ENCODE measurements at regions not wholly inside any gene's neighbourhood (a gene's known extent, or its start where the extent isn't known, plus 50 kb on each side); places are given as distances from the start of the nearest gene placed in this dataset.
"Not testable (repeated sequence)": the region's sequence is repeated elsewhere in the genome, so short reads cannot be mapped to it uniquely, and the experiment has no call there.

DNA sequence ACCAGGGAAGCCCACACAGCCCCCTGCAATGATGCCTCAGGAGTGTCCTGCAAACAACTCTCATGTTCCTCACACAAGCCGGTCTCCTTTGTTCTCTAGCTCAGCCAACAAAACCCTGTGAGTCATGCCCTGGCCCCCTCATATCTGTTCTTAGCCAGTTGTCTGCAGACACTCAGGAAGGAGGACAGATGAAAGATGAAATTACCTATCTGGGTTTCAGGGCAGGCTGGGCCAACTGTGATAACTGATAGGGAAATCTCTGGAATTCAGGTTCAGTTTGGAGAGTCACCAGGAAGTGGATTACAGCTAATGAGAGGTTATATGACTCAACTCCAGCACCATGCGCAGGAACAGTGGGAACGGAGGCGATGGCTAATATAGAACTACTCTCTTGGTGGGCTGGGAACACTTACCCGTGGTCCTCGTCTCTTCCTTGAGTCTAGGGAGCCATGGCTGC is 352.0 kb upstream of the ADAMTS9 start:
- DNase-seq (ENCODE audit: low spot score), result no peak

DNA sequence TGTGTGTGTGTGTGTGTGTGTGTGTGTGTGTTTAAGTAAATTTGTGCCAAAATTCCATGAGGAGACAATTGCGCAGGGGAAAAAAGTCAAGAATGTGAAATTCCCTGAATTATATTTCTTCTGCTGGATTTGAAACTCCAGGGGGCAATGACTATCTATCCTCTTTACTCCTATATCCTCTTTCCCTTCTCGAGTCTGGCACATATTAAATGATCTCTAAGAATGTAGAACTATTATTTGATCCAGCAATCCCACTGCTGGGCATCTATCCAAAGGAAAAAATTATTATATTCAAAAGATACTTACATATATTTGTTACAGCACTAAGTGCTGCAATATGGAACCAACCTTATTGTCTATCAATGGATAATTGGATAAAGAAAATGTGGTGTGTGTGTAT is 350.1 kb upstream of the ADAMTS9 start:
- no peak for DNase-seq (ENCODE audit: low spot score)

DNA sequence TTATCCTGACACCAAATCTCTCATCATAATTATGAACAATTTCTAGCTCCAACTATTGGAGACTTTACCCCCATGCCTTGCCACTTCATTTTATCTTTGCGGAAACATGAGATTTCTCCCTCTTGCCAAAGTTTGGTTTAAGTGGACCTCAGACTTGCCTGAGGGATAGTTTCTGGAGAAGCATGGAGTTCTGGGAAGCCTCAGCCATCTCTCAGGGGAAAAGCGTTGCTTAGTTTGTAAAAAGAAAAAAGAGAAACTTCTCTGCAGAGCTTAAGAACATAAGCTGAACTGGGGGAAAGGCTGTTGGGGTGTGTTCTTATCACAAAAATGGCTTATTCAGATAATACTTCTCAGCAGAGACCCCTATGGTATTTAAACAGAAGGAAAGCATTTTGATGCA is 347.4 kb upstream of the ADAMTS9 start:
- DNase-seq (ENCODE audit: low spot score), result no peak

DNA sequence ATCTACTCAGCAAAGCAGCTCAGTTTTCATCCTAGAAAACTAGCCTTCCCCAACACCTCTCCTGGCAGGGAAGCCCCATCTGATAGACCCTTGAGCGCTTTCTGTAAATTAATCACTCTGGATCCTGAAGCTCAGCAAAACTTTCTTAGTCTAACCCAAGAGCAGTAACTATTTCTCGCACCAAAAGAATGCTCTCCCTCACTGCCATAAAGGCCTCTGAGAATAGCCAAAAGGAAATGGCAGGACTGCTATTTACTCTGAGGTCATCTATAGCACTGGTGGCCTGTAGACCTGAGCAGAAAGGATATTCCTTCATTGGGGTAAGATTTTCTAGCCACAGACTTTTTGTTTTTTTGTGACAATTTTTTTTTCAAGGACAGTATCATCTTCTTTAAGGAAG is 345.8 kb upstream of the ADAMTS9 start:
- no peak for DNase-seq (ENCODE audit: low spot score)

DNA sequence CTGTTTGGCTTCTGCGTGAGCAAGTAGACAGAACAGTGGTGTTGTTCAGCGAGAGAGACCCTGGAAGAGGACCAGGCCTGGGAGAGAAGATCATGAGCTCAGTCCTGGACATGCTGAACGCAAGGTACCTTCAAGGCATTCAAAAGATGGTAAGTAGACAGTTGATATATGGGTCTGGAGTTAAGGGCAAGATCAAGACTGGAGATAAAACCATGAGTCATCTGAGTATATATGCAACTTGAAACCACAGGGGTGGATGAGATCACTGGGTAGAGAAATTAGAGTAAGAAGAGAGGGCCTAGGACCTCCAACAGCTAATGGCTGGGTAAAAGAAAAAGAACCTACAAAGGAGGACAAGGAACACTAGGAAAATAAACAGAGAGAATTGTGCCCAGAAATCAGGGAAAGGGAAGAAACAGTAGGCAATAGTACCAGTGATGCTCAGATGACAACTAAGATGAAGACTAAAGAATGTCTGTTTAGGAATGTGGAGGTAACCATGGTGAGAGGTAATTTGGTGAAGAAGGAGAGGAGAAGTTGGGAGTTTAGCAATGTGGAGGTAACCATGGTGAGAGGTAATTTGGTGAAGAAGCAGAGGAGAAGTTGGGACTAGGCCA is 343.2 kb upstream of the ADAMTS9 start:
- no peak for DNase-seq (ENCODE audit: low spot score)

DNA sequence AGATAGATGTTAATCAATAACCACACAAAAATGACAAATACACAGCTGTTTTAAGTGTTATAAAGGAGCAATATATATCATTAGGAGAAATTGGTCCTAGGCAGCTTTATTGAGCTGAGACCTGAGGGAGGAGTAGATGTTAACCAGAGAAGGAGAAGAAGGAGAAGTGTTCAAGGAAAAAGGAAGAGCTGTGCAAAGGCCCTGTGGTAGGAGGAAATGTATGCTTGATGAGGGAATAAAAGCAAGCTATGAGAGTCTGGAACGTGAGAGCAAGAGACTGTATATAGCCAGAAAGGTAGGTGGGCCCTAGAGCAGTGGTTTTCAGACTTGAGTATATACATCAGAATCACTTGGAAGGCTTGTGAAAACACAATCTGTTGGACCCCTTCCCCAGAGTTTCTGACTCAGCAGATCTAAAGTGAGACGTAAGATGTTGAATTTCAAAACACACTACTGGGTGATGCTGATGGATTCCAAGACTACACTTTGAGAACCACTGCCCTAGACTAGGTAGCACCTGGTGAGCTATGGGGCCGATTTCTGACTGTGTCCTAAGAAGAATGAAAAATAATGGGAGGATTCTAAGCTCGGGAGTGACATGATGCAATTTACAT is 342.3 kb upstream of the ADAMTS9 start:
- DNase-seq (ENCODE audit: low spot score), result no peak

DNA sequence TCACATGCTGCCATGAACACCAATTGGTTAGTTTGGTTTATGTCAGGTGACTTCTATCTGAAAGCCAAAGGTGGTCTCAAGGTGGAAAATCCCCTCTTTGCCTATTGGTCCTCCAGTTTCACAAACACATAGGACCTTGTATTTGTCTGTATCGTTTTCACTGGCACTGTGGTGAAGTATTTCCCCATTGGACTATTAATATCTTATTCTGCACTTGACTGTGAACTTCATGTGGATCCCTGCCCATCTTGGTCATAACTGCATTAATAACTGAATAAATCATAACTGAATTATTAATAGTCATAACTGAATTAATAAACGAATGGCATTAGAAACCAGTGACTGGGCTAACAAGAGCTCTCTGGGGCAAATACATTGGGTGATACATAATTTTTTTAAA is 341.3 kb upstream of the ADAMTS9 start:
- no peak for DNase-seq (ENCODE audit: low spot score)

DNA sequence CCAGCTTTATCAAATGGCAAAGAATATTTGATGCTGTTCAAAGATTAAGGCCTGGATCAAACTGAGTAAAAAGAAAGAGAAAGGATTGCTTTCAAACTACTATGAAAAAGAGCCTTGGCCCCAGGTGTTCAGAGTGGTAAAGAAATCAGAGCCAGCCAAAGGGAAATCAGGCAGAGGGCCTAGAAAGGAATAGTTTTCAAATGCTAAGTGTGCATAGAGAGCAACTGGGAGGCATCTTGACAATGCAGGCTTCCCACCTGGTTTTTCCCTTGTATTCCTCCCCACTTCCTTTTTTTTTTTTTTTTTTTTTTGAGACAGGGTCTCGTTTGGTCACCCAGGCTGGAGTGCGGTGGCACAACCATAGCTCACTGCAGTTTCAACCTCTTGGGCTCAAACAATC is 340.2 kb upstream of the ADAMTS9 start:
- no peak for DNase-seq (ENCODE audit: low spot score)

DNA sequence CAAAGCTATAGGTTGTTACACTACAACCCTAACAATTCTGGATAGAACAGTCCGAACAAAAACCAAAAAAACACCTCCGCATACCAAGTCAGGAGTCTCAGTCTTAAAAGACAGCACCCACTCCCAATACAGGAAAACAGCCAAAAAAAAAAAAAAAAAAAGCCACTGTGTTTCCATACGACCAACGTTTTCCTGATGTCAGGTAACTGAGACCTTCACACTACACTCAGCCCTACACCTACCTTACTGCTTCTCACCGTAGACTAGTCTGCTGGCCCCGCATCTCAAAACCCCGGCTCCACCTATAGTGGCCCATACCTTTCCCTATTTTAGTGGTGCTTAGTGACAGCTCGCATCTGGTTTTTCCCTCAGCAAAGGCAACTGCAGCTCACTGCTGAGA is 339.5 kb upstream of the ADAMTS9 start:
- no peak for DNase-seq (ENCODE audit: low spot score)

DNA sequence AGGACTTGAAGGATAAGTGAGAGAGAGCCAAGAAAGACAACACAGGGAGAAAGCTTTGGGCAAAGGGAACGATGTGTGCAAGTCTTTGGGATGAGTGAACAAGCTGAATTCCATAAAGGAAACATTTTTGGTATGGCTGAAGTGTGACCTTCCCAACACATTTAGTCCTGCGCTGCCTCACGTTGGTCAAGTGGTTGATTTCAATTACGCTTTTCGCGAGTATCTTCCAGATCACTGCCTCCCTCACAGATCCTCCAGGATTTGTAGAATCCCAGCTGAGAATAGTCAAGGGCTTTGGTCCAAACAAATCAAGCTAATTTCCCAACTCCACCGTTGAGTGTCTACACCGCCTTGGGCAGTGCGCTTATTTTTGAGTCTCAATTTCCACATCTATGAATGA is 338.4 kb upstream of the ADAMTS9 start:
- no peak for DNase-seq (ENCODE audit: low spot score)

DNA sequence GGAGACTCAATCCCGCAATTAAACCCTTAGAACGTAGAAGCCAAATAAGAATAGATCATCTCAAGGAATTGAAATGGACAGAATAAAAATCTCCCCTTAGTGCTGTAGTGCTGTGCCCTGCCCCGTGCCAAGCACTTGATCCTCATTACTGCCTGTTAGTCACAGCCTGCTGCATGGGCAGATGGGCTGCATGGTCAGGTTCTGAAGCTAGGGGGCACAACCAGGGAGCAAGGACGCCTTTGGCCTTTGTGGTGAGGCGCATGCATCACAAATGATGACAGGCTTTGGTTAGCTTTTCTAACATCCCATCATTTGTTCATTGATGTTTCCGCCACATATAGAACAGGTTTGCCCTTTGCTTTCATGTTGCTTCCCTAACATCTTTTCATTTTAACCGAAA is 336.3 kb upstream of the ADAMTS9 start:
- no peak for DNase-seq (ENCODE audit: low spot score)

DNA sequence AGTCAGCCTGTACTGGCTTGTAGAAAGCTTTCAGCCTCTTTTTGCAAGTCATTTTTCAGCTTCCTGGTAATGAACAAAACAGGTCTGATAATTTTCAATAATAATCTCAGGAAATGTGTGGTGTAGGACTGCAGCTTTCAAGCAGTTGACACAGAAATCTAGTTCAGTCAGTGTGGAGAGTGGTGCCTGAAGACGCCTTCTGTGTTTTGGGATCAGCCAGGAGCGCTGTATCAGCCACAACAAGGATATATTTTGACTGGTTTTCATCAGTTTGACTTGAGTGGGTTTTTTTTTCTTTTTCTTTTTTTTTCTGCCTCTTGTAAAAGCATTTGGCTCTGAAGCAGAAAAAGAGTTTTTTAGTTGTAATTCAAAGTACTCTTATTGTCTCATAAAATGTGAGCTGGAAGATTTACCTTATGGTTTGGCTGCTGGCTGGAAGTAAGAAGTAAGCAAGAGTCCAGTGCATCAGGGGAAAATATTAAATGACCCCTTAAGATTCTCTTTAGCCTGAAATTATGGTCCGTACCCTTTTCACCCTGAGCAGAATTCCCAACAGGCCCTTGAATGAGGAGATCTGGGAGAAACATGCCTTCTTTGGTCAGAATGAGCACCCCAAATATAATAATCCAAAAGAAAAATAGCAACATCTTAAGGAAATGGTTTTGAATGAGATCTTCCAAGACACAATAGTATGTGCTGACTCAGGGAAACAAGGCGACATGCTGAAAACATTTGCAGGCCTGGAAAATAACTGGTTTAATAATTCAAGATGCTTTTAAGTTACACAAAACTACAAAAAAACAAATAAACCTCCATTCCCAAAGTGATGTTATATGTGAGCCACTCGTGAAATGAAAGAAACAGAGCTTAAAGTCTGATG is 332.7 kb upstream of the ADAMTS9 start:
- DNase-seq (ENCODE audit: low spot score), result no peak

DNA sequence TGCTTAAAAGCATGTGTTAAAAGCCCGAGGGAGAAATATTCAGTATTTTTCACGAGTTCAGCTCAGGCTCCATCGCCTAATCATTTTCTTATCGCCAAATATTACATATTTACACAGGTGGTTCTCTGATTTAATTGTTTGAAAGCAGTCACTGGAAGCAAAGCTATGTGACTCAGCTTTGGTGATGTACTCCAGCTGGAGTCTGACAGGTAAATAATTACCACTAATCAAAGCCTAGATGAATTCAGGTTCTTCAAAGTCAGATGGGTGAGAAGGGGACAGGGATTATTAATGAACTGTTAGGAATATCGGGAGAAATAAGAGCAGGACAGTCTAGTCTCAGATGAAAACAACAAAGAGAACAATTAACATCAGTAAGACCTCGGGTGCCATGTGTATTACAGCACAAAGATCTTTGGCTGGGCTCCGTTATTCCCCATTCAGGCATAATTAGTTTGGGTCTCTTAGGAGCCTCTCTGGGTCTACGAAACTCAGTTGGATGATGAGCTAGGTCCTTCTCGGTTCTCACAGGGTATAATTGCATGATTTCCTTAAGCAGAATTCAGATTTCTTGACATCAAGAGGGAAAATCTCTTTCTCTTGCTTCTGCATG is 331.7 kb upstream of the ADAMTS9 start:
- DNase-seq (ENCODE audit: low spot score), result no peak

DNA sequence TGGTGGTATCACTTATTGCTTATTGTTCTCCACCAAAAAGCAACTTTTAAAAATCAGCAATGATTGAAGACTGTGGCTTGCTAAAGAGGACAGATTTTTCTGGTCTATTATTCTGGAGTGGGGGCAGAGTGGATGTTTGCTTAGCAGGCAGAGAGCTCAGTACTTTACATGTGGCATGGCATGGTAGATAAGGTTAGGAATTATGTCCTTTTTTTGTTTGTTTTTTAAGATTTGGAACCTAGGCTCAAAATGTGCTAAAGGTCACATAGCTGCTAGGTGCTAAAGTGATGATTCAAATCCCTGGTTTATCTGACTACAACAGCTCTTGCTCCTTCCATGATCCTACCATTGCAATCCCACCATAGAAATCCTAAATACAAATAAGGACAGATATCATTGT is 331.0 kb upstream of the ADAMTS9 start:
- no peak for DNase-seq (ENCODE audit: low spot score)

DNA sequence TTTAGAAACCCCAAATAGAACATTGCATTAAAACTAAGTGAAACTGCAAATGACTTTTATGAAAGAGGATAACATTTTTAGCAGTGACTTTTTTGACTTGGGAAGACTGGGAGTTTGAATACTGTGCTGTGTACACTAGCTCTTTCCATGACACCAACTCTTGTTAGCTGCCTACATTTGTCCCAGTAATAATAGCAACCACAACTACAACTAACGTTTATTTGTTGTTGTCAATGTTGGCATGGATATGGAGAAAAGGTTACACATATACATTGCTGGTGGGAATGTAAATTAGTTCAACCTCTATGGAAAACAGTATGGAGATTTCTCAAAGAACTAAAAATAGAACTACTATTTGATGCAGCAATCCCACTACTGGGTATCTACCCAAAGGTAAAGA is 329.6 kb upstream of the ADAMTS9 start:
- DNase-seq (ENCODE audit: low spot score), result no peak

DNA sequence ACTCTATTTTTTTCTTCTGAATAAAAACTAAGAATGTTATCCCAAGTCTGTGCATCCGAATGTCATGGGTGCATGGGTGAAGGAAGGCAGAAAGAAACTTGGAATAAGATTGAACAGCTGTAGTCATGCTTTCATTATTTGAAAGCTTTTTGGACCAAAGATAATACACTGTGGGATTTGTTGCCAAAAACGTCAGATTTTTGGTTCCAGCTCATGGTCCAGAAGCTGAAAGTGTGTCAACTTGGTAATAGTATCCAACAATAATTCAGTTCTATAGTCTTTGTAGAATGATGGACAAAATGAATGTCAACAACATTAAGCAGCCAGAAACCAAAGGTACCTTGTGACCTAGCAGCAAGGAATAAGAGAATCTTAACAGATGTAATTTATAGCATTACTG is 327.9 kb upstream of the ADAMTS9 start:
- DNase-seq (ENCODE audit: low spot score), result no peak

DNA sequence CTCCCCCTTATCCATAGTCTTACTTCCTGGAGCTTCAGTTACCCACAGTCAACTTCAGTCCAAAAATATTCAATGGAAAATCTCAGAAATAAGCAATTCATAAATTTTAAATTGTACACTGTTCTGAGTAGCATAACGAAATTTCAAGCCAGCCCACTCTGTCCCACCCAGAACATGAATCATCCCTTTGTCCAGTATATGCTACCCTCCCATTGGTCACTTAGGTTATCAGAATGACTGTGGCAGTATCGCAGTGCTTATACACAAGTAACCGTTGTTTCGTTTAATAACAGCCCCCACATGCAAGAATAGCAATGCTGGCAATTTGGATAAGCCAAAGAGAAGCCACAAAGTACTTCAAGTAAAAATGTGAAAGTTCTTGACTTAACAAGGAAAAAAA is 325.3 kb upstream of the ADAMTS9 start:
- no peak for DNase-seq (ENCODE audit: low spot score)

DNA sequence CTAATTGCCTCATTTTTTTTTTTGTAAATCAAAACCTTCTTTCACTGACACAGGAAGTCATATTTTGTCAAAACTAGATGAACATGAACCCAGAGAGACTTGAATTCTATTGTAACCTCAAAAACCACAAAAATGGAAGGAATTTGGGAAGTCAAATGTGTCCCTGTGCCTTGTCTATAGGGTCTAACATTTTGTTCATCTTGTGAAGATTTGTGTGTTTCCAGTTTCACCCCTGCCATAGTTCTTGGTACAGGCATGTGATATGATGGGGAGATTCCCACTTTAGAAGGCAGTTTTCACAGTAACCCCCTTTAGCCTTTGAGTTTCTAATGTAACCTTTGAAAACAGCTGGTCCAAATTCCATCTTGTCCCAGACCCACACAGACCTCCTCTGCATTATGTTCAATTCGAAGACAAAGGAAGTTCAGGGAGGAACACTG is 318.5 kb upstream of the ADAMTS9 start:
- no peak for DNase-seq (ENCODE audit: low spot score)

DNA sequence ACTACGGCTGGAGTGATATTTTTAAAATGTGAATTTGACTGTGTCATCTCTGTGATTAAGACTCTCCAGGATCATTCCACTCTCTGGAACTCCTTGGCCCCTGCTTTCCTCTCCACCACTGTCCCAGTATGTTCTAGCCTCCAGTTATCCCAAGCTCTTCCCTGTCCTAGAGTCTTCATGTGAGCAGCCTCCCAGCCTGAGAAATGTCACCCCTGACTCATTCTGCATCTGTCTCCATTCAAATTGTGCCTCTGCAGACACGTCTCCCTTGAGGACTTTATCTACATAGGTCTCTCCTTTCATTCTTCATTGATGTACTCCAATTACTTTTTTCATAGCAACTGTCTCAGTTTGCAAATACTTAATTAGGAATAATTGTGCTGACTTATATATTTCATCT is 317.7 kb upstream of the ADAMTS9 start:
- no peak for DNase-seq (ENCODE audit: low spot score)

DNA sequence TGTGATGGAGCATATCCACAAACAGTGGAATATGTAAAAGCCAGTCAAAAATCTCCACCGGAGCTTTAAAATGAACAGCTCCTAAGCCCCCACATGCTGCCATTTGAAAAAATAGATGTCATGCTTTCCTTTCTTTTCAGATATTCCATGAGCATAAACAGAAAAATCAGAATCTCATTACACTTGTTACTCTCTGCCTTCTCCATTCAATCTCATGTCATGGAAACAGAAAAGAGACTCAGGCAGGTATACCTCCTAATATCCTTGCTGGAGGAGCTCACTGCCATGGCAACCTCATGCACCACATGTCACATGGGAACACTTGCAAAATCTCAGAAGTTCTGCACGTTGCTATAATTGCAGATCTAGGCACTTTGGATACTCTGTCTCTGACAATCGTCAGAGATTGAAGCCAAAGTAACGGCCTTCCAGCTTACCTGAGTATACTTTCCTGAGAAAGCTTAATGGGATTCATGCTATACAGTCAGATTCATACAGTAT is 317.0 kb upstream of the ADAMTS9 start:
- no peak for DNase-seq (ENCODE audit: low spot score)

DNA sequence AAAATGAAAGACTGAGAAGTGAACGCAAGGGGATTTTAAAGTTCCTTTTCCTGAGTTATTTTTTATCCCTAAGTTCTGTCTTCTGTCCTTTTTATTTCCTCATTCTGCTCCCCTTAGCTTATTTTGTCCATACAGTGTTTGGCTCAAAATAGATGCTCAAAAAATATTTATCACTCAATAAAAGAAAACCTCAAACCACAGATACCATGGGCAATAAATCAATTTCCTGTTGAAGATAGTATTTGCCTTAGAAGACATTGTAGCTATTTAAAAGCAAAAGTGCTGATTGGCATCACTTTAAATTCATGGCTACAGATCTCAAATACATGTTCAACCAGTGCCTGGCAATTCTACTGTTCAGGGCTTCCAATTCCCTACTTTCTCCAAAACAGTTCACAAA is 316.5 kb upstream of the ADAMTS9 start:
- DNase-seq (ENCODE audit: low spot score), result no peak

DNA sequence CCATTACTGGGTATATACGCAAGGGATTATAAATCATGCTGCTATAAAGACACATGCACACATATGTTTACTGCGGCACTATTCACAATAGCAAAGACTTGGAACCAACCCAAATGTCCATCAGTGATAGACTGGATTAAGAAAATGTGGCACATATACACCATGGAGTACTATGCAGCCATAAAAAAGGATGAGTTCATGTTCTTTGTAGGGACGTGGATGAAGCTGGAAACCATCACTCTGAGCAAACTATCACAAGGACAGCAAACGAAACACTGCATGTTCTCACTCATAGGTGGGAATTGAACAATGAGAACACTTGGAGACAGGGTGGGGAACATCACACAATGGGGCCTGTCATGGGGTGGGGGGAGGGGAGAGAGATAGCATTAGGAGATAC is 313.3 kb upstream of the ADAMTS9 start:
- not testable (repeated sequence) for DNase-seq (ENCODE audit: low spot score)

Data from mucosa of gallbladder (tissue), 1 donor.